ENCODE measurements at regions not wholly inside any gene's neighbourhood (a gene's known extent, or its start where the extent isn't known, plus 50 kb on each side); places are given as distances from the start of the nearest gene placed in this dataset.

DNA sequence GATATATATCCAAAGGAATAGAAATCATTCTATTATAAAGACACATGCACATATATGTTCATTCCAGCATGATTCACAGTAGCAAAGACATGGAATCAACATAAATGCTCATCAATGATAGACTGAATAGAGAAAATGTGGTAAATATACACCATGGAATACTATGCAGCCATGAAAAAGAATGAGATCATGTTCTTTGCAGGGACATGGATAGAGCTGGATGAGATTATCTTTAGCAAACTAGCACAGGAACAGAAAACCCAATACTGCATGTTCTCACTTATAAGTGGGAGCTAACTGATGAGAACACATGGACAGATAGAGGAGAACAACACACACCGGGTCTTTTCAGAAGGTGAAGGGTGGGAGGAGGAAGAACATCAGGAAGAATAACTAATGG is 1318.6 kb downstream of the PCDH19 start (continued):
- TF ChIP-seq, protein P1, sequence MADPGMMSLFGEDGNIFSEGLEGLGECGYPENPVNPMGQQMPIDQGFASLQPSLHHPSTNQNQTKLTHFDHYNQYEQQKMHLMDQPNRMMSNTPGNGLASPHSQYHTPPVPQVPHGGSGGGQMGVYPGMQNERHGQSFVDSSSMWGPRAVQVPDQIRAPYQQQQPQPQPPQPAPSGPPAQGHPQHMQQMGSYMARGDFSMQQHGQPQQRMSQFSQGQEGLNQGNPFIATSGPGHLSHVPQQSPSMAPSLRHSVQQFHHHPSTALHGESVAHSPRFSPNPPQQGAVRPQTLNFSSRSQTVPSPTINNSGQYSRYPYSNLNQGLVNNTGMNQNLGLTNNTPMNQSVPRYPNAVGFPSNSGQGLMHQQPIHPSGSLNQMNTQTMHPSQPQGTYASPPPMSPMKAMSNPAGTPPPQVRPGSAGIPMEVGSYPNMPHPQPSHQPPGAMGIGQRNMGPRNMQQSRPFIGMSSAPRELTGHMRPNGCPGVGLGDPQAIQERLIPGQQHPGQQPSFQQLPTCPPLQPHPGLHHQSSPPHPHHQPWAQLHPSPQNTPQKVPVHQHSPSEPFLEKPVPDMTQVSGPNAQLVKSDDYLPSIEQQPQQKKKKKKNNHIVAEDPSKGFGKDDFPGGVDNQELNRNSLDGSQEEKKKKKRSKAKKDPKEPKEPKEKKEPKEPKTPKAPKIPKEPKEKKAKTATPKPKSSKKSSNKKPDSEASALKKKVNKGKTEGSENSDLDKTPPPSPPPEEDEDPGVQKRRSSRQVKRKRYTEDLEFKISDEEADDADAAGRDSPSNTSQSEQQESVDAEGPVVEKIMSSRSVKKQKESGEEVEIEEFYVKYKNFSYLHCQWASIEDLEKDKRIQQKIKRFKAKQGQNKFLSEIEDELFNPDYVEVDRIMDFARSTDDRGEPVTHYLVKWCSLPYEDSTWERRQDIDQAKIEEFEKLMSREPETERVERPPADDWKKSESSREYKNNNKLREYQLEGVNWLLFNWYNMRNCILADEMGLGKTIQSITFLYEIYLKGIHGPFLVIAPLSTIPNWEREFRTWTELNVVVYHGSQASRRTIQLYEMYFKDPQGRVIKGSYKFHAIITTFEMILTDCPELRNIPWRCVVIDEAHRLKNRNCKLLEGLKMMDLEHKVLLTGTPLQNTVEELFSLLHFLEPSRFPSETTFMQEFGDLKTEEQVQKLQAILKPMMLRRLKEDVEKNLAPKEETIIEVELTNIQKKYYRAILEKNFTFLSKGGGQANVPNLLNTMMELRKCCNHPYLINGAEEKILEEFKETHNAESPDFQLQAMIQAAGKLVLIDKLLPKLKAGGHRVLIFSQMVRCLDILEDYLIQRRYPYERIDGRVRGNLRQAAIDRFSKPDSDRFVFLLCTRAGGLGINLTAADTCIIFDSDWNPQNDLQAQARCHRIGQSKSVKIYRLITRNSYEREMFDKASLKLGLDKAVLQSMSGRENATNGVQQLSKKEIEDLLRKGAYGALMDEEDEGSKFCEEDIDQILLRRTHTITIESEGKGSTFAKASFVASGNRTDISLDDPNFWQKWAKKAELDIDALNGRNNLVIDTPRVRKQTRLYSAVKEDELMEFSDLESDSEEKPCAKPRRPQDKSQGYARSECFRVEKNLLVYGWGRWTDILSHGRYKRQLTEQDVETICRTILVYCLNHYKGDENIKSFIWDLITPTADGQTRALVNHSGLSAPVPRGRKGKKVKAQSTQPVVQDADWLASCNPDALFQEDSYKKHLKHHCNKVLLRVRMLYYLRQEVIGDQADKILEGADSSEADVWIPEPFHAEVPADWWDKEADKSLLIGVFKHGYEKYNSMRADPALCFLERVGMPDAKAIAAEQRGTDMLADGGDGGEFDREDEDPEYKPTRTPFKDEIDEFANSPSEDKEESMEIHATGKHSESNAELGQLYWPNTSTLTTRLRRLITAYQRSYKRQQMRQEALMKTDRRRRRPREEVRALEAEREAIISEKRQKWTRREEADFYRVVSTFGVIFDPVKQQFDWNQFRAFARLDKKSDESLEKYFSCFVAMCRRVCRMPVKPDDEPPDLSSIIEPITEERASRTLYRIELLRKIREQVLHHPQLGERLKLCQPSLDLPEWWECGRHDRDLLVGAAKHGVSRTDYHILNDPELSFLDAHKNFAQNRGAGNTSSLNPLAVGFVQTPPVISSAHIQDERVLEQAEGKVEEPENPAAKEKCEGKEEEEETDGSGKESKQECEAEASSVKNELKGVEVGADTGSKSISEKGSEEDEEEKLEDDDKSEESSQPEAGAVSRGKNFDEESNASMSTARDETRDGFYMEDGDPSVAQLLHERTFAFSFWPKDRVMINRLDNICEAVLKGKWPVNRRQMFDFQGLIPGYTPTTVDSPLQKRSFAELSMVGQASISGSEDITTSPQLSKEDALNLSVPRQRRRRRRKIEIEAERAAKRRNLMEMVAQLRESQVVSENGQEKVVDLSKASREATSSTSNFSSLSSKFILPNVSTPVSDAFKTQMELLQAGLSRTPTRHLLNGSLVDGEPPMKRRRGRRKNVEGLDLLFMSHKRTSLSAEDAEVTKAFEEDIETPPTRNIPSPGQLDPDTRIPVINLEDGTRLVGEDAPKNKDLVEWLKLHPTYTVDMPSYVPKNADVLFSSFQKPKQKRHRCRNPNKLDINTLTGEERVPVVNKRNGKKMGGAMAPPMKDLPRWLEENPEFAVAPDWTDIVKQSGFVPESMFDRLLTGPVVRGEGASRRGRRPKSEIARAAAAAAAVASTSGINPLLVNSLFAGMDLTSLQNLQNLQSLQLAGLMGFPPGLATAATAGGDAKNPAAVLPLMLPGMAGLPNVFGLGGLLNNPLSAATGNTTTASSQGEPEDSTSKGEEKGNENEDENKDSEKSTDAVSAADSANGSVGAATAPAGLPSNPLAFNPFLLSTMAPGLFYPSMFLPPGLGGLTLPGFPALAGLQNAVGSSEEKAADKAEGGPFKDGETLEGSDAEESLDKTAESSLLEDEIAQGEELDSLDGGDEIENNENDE (IDR thresholded peaks at IDR 0.05; ENCODE audit: insufficient replicate concordance, low read length): no peak
- TF ChIP-seq YY1 (IDR thresholded peaks at IDR 0.05; ENCODE audit: low read depth, low read length) (no peak), CBX5 (IDR thresholded peaks at IDR 0.05; ENCODE audit: low read depth, low read length) (no peak)
- TF ChIP-seq, protein P2, sequence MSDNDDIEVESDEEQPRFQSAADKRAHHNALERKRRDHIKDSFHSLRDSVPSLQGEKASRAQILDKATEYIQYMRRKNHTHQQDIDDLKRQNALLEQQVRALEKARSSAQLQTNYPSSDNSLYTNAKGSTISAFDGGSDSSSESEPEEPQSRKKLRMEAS (IDR thresholded peaks at IDR 0.05): no peak

Data from H1 (cell line).